HG03025 (cell line): ENCODE measurements at regions not wholly inside any gene's neighbourhood (a gene's known extent, or its start where the extent isn't known, plus 50 kb on each side); places are given as distances from the start of the nearest gene placed in this dataset.
"Not testable (repeated sequence)": the region's sequence is repeated elsewhere in the genome, so short reads cannot be mapped to it uniquely, and the experiment has no call there.

Experiments
- ATAC-seq: cut with Tn5 transposase; IDR thresholded peaks from one replicate; pipeline ENCODE4 v1.9.1; 2021; ENCODE audit warnings: mild to moderate bottlenecking, moderate library complexity; ENCODE audit not compliant: unreplicated experiment, low FRiP score

GRCh38 chr6:40656772-40657171, 69.6 kb upstream of the LRFN2 start:
- ATAC-seq = not testable (repeated sequence)

- ATAC-seq = no peak
Measured at GRCh38 chr6:40654828-40655227, 67.7 kb upstream of the LRFN2 start.

GRCh38 chr6:40645043-40645442, 57.9 kb upstream of the LRFN2 start:
- no peak for ATAC-seq

- ATAC-seq = no peak
Measured at GRCh38 chr6:40642837-40643236, 55.7 kb upstream of the LRFN2 start.

- no peak for ATAC-seq
Measured at GRCh38 chr6:40642190-40642589, 55.0 kb upstream of the LRFN2 start.

- ATAC-seq = no peak
Measured at GRCh38 chr6:40640599-40641227, 53.5 kb upstream of the LRFN2 start.
